ENCODE measurements at regions not wholly inside any gene's neighbourhood (a gene's known extent, or its start where the extent isn't known, plus 50 kb on each side); places are given as distances from the start of the nearest gene placed in this dataset.

DNA sequence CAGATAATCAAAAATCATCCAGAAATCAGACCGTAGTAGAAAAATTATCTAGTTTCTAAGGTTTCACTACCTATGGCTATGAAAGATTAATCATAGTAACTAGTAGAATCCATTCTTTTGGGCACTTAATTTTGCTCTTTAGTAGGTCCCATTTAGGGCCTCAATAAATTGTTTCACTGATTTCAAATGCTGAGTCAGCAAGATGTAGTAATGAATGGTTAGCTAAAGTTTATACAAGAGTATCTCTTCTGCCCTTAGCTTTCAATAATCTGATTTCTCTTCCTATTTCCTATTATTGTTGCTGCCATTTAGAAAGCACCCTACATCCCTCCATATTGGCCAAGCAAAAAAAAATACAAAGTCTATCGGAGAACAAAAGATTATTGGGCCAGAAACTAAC is 283.2 kb upstream of the PCDH10 start:
- H3K4me3 ChIP-seq (ENCODE audit: low read depth, low read length): no peak overlapping the region
- DNase-seq (ENCODE audit: low read depth): no peak
- no peaks in the 10 kb centered on the region for H3K36me3 ChIP-seq (ENCODE audit: control insufficient read depth, insufficient read depth, low read length)
- CTCF ChIA-PET: no interaction called here
- H3K27me3 ChIP-seq (ENCODE audit: control insufficient read depth, insufficient read depth, low read length): no peaks in the 10 kb centered on the region
- TF ChIP-seq, protein P1, sequence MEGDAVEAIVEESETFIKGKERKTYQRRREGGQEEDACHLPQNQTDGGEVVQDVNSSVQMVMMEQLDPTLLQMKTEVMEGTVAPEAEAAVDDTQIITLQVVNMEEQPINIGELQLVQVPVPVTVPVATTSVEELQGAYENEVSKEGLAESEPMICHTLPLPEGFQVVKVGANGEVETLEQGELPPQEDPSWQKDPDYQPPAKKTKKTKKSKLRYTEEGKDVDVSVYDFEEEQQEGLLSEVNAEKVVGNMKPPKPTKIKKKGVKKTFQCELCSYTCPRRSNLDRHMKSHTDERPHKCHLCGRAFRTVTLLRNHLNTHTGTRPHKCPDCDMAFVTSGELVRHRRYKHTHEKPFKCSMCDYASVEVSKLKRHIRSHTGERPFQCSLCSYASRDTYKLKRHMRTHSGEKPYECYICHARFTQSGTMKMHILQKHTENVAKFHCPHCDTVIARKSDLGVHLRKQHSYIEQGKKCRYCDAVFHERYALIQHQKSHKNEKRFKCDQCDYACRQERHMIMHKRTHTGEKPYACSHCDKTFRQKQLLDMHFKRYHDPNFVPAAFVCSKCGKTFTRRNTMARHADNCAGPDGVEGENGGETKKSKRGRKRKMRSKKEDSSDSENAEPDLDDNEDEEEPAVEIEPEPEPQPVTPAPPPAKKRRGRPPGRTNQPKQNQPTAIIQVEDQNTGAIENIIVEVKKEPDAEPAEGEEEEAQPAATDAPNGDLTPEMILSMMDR (IDR thresholded peaks at IDR 0.05; ENCODE audit: insufficient read depth, low read depth, low read length): no peak
- POLR2A ChIA-PET: no interaction called here

DNA sequence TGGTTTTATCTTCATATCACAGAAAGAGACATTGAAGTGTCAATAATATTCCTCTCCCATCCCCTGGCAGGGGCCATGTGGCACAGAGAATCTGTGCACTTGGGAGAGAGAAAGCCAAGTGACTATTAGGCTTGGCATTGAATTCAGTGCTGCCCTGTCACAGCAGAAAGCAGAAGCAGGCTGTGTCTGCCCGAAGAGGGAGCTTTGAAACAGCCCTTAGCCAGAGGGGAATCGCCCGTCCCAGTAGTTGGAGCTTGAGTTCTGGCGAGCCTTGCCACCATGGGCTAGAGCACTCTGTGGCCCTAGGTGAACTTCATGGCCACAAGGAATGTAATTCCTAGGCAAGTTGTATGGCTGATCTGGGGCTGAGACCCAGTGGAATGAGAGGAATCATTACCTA is 282.5 kb upstream of the PCDH10 start:
- ChIA-PET POLR2A (no interaction called here), CTCF (no interaction called here)
- Histone ChIP-seq H3K27me3 (ENCODE audit: control insufficient read depth, insufficient read depth, low read length) (no peaks in the 10 kb centered on the region), H3K36me3 (ENCODE audit: control insufficient read depth, insufficient read depth, low read length) (no peaks in the 10 kb centered on the region), H3K4me3 (ENCODE audit: low read depth, low read length) (no peak overlapping the region)
- DNase-seq (ENCODE audit: low read depth): no peak
- TF ChIP-seq, protein P1 (IDR thresholded peaks at IDR 0.05; ENCODE audit: insufficient read depth, low read depth, low read length): no peak

DNA sequence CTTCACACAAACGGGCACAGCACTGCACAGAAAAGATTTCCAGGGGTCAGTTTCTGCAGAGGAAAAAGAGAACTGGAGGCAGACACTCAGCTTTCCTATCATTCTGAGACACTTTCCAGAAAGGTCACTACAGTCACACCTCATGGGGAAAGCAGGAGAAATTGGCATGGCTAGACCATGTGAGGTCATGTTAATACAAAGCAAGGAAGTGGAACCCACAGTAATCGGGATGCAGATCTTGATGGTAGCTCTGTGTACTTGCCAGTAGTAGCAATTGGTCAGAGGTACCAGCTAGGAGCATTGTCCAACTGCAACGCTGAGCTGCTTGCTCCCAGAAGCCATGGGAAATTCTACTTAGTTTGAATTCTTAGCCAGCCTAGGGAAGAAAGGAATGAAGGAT is 255.3 kb upstream of the PCDH10 start:
- TF ChIP-seq, protein P1 (IDR thresholded peaks at IDR 0.05; ENCODE audit: insufficient read depth, low read depth, low read length): no peak
- ChIA-PET POLR2A (no interaction called here), CTCF (no interaction called here)
- no peak for DNase-seq (ENCODE audit: low read depth)
- Histone ChIP-seq H3K36me3 (ENCODE audit: control insufficient read depth, insufficient read depth, low read length) (no peaks in the 10 kb centered on the region), H3K27me3 (ENCODE audit: control insufficient read depth, insufficient read depth, low read length) (no peaks in the 10 kb centered on the region), H3K4me3 (ENCODE audit: low read depth, low read length) (no peak overlapping the region)

DNA sequence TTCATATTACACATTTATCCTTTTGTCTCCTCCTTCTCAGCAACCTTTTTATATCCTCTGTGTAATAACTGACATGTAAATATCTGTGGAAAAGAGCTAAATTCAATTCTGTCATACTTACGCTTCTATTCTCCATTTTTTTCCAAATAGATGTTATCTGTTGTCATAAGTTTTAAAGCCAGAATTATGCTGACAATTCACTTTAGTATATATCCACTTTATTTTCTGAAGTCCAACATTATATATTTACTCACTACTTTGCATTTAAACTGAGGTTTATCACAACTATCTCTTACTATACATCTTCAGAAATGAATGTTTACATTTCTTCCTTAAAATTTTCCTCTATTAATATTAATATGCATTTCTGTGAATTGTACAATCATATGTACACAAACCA is 247.9 kb upstream of the PCDH10 start:
- ChIA-PET POLR2A (no interaction called here), CTCF (no interaction called here)
- Histone ChIP-seq H3K27me3 (ENCODE audit: control insufficient read depth, insufficient read depth, low read length) (no peaks in the 10 kb centered on the region), H3K36me3 (ENCODE audit: control insufficient read depth, insufficient read depth, low read length) (no peaks in the 10 kb centered on the region), H3K4me3 (ENCODE audit: low read depth, low read length) (no peak overlapping the region)
- TF ChIP-seq, protein P1 (IDR thresholded peaks at IDR 0.05; ENCODE audit: insufficient read depth, low read depth, low read length): no peak
- DNase-seq (ENCODE audit: low read depth): no peak

DNA sequence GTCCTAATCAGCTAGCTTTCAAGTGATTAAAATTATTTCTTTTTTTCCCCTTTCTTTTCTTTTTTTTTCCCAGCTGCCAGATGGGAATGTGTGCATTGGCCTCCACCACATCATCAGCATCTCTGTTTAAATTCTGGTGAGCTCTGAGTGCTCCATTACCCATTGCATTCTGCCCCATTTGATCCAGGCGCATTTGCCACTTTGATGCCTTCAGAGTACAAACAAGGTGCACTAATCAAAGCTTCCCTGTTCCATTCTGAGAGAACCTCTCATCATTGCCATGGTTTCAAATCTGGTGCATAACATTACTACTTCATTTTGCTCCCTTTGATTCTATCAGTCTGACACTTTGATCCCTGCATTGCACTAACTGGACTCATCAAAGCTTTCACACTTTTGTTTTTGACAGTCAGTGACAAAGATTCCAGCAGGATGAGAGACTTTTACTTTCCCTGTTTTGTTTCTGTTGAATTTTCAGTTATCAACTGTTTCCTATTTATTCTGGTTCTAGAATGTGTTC is 238.8 kb upstream of the PCDH10 start:
- Histone ChIP-seq H3K4me3 (ENCODE audit: low read depth, low read length) (no peak overlapping the region), H3K27me3 (ENCODE audit: control insufficient read depth, insufficient read depth, low read length) (no peaks in the 10 kb centered on the region), H3K36me3 (ENCODE audit: control insufficient read depth, insufficient read depth, low read length) (no peaks in the 10 kb centered on the region)
- ChIA-PET POLR2A (no interaction called here), CTCF (no interaction called here)
- DNase-seq (ENCODE audit: low read depth): no peak
- TF ChIP-seq, protein P1 (IDR thresholded peaks at IDR 0.05; ENCODE audit: insufficient read depth, low read depth, low read length): no peak
